DOHH2 (cell line): ENCODE measurements at regions not wholly inside any gene's neighbourhood (a gene's known extent, or its start where the extent isn't known, plus 50 kb on each side); places are given as distances from the start of the nearest gene placed in this dataset.
A peak's percentile ranks its signal among the peaks of the same experiment; 100 is the strongest.

Source experiments
- H3F3A ChIP-seq: fragments of 200-600 bp; sonication (generic), shearing (Covaris generic); 2 replicates; pipeline ENCODE4 v1.6.0; 2016; ENCODE audit warnings: antibody characterized with exemption, mild to moderate bottlenecking; ENCODE audit not compliant: control insufficient read depth, insufficient read depth
- H3K27ac ChIP-seq: fragments of 200-600 bp; sonication (generic); 2 replicates; pipeline ENCODE4 v1.5.1; 2014; ENCODE audit warnings: low read depth, mild to moderate bottlenecking, low read length, moderate library complexity
- H3K27me3 ChIP-seq: fragments of 200-600 bp; sonication (generic); 2 replicates; pipeline ENCODE4 v1.6.1; 2014; ENCODE audit warnings: mild to moderate bottlenecking, low read length, mixed read lengths; ENCODE audit not compliant: control insufficient read depth
- H3K36me3 ChIP-seq: fragments of 200-600 bp; sonication (generic); 2 replicates; pipeline ENCODE4 v1.6.1; 2014; ENCODE audit warnings: mild to moderate bottlenecking, low read length, moderate library complexity, mixed read lengths; ENCODE audit not compliant: control insufficient read depth
- H3K4me1 ChIP-seq: fragments of 200-600 bp; sonication (generic); 2 replicates; pipeline ENCODE4 v1.6.1; 2014; ENCODE audit warnings: mild to moderate bottlenecking, low read length, mixed read lengths; ENCODE audit not compliant: control insufficient read depth
- H3K4me2 ChIP-seq: fragments of 200-600 bp; sonication (generic); 2 replicates; pipeline ENCODE4 v1.6.0; 2014; ENCODE audit warnings: mild to moderate bottlenecking, low read length, moderate library complexity
- H3K4me3 ChIP-seq: fragments of 200-600 bp; sonication (generic); 2 replicates; pipeline ENCODE4 v1.5.1; 2014; ENCODE audit warnings: mild to moderate bottlenecking, low read length, mixed read lengths
- H3K79me2 ChIP-seq: fragments of 200-600 bp; sonication (generic); 2 replicates; pipeline ENCODE4 v1.6.1; 2014; ENCODE audit warnings: mild to moderate bottlenecking, low read length, mixed read lengths; ENCODE audit not compliant: control insufficient read depth
- H3K9me2 ChIP-seq: fragments of 200-600 bp; sonication (generic); replicated peaks from 2 replicates; pipeline ENCODE4 v1.6.1; 2014; ENCODE audit warnings: mild to moderate bottlenecking, low read length, mixed read lengths; ENCODE audit not compliant: control insufficient read depth
- H3K9me3 ChIP-seq: fragments of 200-600 bp; sonication (generic); 2 replicates; pipeline ENCODE4 v1.6.1; 2014; ENCODE audit warnings: antibody characterized with exemption, low read length, mixed read lengths; ENCODE audit not compliant: control insufficient read depth, insufficient read depth
- H4K20me1 ChIP-seq: fragments of 200-600 bp; sonication (generic); 2 replicates; pipeline ENCODE4 v1.6.0; 2014; ENCODE audit warnings: low read depth, mild to moderate bottlenecking, antibody characterized with exemption, low read length, moderate library complexity; ENCODE audit not compliant: control insufficient read depth, insufficient read depth
- EZH2phosphoT487 ChIP-seq: fragments of 200-600 bp; sonication (generic); IDR thresholded peaks from 2 replicates; pipeline ENCODE4 v1.6.1; 2017; ENCODE audit warnings: borderline replicate concordance, mild to moderate bottlenecking, antibody characterized with exemption, low read length, moderate library complexity, mixed read lengths
- TF ChIP-seq, protein P1 (sequence below): fragments of 200-600 bp; sonication (generic); IDR thresholded peaks from one replicate; pipeline ENCODE4 v1.5.1; 2014; ENCODE audit warnings: antibody characterized with exemption, mild to moderate bottlenecking, low read depth, low read length; ENCODE audit not compliant: poor library complexity, severe bottlenecking

DNA sequence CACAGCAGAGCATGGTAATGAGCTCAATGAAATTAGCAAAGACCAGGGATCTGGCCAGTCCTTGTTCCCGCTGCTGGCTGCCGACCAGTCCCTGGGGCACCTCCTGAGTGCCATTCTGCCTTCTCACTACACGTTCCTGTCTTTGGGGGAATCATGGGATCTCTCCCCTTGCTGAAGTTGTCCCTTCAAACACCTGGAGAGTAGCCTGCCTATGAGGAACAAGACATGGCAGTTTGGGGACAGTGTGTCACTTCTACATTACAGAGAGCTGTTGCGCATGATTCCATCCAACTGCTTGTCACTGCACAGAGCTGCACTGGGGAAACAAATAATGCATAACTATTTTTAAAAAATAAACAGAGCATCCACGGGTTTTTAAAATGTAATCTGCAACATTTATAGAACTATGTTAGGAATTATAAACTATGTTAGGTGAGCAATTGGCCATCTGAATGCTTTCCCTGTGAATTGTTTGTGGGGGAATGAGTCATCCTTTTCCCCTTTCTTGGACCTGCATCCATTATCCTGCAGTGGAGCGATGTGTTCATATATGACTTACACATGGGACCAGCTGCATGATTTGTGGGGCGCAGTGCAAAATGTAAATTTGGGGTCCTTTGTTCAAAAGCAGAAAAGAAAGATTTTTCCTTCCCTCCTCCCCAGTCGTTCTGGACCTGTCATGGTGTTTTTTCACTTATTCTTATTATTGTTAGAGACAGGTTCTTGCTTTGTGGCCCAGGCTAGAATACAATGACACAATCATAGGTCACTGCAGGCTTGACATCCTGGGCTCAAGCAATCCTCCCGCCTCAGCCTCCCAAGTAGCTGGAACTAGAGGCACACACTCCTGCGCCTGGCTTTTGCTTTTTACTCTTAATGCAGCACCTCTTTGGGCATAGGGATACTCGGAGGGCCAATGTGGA, 115.0 kb upstream of the TBL1X start:
- Histone ChIP-seq H3K9me2 (no peaks in the 10 kb centered on the region), H3K4me2 (no peak overlapping the region), H3K4me1 (peaks cover 26% of the 10 kb centered on the region), H3K4me3 (no peak overlapping the region), H3K27ac (no peak overlapping the region), H3K27me3 (no peaks in the 10 kb centered on the region), H3F3A (peaks cover 7% of the 10 kb centered on the region), H3K79me2 (no peaks in the 10 kb centered on the region), H3K36me3 (no peaks in the 10 kb centered on the region), H4K20me1 (no peaks in the 10 kb centered on the region), H3K9me3 (no peaks in the 10 kb centered on the region)
- no peak for TF ChIP-seq EZH2phosphoT487
- TF ChIP-seq, protein P1, sequence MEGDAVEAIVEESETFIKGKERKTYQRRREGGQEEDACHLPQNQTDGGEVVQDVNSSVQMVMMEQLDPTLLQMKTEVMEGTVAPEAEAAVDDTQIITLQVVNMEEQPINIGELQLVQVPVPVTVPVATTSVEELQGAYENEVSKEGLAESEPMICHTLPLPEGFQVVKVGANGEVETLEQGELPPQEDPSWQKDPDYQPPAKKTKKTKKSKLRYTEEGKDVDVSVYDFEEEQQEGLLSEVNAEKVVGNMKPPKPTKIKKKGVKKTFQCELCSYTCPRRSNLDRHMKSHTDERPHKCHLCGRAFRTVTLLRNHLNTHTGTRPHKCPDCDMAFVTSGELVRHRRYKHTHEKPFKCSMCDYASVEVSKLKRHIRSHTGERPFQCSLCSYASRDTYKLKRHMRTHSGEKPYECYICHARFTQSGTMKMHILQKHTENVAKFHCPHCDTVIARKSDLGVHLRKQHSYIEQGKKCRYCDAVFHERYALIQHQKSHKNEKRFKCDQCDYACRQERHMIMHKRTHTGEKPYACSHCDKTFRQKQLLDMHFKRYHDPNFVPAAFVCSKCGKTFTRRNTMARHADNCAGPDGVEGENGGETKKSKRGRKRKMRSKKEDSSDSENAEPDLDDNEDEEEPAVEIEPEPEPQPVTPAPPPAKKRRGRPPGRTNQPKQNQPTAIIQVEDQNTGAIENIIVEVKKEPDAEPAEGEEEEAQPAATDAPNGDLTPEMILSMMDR = no peak

DNA sequence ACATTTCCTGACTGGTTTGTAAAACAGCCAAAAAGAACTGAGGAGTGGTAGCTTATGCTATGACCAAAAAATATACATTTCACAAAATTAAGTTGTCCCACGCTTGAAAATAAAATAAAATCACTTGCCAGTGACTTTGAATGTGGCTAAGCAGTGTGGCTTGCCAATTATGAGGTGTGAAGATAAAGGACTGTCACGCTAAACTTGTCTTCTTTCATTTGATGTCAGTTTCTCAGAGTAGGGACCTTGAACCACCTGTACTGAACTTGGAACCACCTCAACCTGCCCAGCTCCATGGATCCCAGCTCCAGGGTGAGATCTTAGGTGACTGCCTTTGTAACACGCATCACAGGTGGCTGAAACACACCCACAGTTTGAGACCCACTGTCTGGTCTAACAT, 113.7 kb upstream of the TBL1X start:
- Histone ChIP-seq H3K79me2 (no peaks in the 10 kb centered on the region), H3K4me2 (peak overlapping the region; percentile 79), H3K27me3 (no peaks in the 10 kb centered on the region), H3K4me1 (peaks cover 30% of the 10 kb centered on the region), H3K9me2 (no peaks in the 10 kb centered on the region), H4K20me1 (no peaks in the 10 kb centered on the region), H3K27ac (peak overlapping the region; percentile 75; the same call in 1 of the 2 replicates), H3K4me3 (peak overlapping the region; percentile 58), H3F3A (peaks cover 7% of the 10 kb centered on the region), H3K36me3 (no peaks in the 10 kb centered on the region), H3K9me3 (no peaks in the 10 kb centered on the region)
- TF ChIP-seq, protein P1 = no peak
- no peak for TF ChIP-seq EZH2phosphoT487

DNA sequence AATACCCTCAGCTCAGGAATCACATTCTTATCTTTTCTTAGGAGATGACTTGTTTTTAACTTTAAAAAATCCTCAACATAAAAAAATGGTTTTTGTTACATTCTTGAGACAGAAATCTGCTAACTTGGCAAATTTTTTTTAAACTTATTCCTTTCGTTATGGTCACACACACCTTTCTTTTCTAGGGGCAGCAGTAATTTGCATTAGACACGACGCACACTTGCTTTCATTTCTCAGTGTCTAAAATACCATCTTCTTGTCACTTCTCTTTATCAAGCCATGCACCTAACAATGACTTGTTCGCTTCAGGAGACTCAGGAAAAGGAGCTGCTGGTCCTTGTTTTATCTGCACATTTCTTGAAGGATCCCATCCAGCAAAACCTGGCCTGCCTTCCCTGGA, 112.6 kb upstream of the TBL1X start:
- Histone ChIP-seq H3K27ac (peak overlapping the region; percentile 75), H3K79me2 (no peaks in the 10 kb centered on the region), H3F3A (peaks cover 7% of the 10 kb centered on the region), H3K4me3 (peak overlapping the region; percentile 58), H3K9me2 (no peaks in the 10 kb centered on the region), H4K20me1 (no peaks in the 10 kb centered on the region), H3K36me3 (no peaks in the 10 kb centered on the region), H3K4me2 (peak overlapping the region; percentile 79), H3K27me3 (no peaks in the 10 kb centered on the region), H3K4me1 (peaks cover 30% of the 10 kb centered on the region), H3K9me3 (no peaks in the 10 kb centered on the region)
- TF ChIP-seq EZH2phosphoT487 = no peak
- TF ChIP-seq, protein P1 = no peak
